Common myeloid progenitor, CD34-positive (primary cell): ENCODE measurements at regions not wholly inside any gene's neighbourhood (a gene's known extent, or its start where the extent isn't known, plus 50 kb on each side); places are given as distances from the start of the nearest gene placed in this dataset.

Experiments used
- CTCF ChIA-PET: fragments of 350-600 bp; sonication (Branson Sonifier 250); formaldehyde crosslinking; loops from one replicate; lab custom pipeline; 2021; ENCODE audit warnings: antibody characterized with exemption; lab: Charles Lee
- POLR2A ChIA-PET: fragments of 350-600 bp; sonication (Branson Sonifier 250); formaldehyde crosslinking; loops from one replicate; lab custom pipeline; 2021; ENCODE audit warnings: antibody characterized with exemption; lab: Charles Lee
- DNase-seq, 3 donors: peaks; one replicate each; pipeline versions ENCODE4 v3.0.0 to v3.0.0-alpha.2; 2013
- H3K27ac ChIP-seq, 2 experiments: 1 replicate in 1 of 2; 2 replicates in 1 of 2; pipeline ENCODE4 v1.7.0; 2013; ENCODE audit warnings: inconsistent platforms in 2 of 2, low read length in 2 of 2, mild to moderate bottlenecking in 2 of 2, low read depth in 1 of 2, moderate library complexity in 1 of 2; ENCODE audit not compliant: severe bottlenecking in 2 of 2, insufficient read depth in 1 of 2, poor library complexity in 1 of 2
- H3K27me3 ChIP-seq, 5 experiments: replicated peaks in 2 of 5; 1 replicate in 3 of 5; 2 replicates in 2 of 5; pipeline versions ENCODE4 v1.6.1 to v1.7.0; 2013; ENCODE audit warnings: low read length in 4 of 5, mild to moderate bottlenecking in 2 of 5, moderate library complexity in 2 of 5, inconsistent platforms in 1 of 5; ENCODE audit not compliant: insufficient read depth in 5 of 5, control insufficient read depth in 4 of 5
- H3K36me3 ChIP-seq, 4 experiments: 1 replicate in 2 of 4; 2 replicates in 2 of 4; pipeline versions ENCODE4 v1.6.1 to v1.7.0; 2013; ENCODE audit warnings: low read length in 3 of 4, control low read depth in 1 of 4, mild to moderate bottlenecking in 1 of 4; ENCODE audit not compliant: control insufficient read depth in 4 of 4, insufficient read depth in 4 of 4
- H3K4me1 ChIP-seq, 4 experiments: 1 replicate in 3 of 4; 2 replicates in 1 of 4; pipeline versions ENCODE4 v1.6.1 to v1.7.1; 2013; ENCODE audit warnings: low read length in 3 of 4, mild to moderate bottlenecking in 3 of 4, control low read depth in 1 of 4, inconsistent platforms in 1 of 4, moderate library complexity in 1 of 4; ENCODE audit not compliant: control insufficient read depth in 4 of 4, insufficient read depth in 4 of 4; ENCODE audit errors: control extremely low read depth in 1 of 4
- H3K4me3 ChIP-seq, 7 experiments: 1 replicate in 4 of 7; 2 replicates in 3 of 7; pipeline versions ENCODE4 v1.5.1 to v1.7.0; 2013; ENCODE audit warnings: mild to moderate bottlenecking in 7 of 7, low read length in 6 of 7, moderate library complexity in 6 of 7, inconsistent platforms in 2 of 7, low read depth in 2 of 7, control low read depth in 1 of 7; ENCODE audit not compliant: insufficient read depth in 4 of 7, control insufficient read depth in 1 of 7; ENCODE audit errors: extremely low read depth in 1 of 7
- H3K9me3 ChIP-seq, 5 experiments: 1 replicate in 4 of 5; 2 replicates in 1 of 5; pipeline versions ENCODE4 v1.6.1 to v1.7.1; 2013; ENCODE audit warnings: low read length in 4 of 5, mild to moderate bottlenecking in 2 of 5, inconsistent platforms in 1 of 5, low read depth in 1 of 5, moderate library complexity in 1 of 5; ENCODE audit not compliant: control insufficient read depth in 4 of 5, insufficient read depth in 2 of 5; ENCODE audit errors: control extremely low read depth in 1 of 5
- WGBS: methylation state at CpG from one replicate; pipeline ENCODE4 v1.1.5; 2013; ENCODE audit not compliant: insufficient coverage; 5-methylcytosine and 5-hydroxymethylcytosine counted together

GRCh38 chr1:103230061-103230460 lies 121.7 kb upstream of the COL11A1 start:
- Histone ChIP-seq H3K9me3 (no peaks in the 10 kb centered on the region), H3K4me1 (no peaks in the 10 kb centered on the region), H3K36me3 (no peaks in the 10 kb centered on the region), H3K4me3 (no peak overlapping the region), H3K27me3 (no peaks in the 10 kb centered on the region), H3K27ac (no peak overlapping the region)
- ChIA-PET CTCF (no interaction called here), POLR2A (no interaction called here)
- no peak for DNase-seq
- 100% methylated on average over 2 of the region's 4 CpGs for WGBS

DNA sequence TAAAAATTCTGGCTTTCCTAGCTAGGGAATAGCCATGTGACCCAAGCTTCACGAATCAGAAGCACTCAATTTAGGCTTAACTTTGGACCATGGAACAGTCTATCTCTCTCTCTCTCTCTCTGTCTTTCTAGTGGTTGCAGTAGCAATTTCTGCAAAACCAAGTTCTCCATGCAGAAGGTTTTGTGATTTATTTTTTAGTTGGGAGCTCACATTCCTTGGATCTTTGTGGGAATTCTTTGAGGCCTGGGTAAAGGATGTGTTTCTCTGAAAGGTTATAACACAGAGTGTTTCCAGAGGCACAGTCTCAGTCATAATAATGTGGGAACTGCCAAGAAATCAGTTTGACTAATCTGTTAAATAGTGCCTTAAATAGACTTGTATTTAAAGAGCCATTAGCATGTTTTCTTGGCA lies 112.3 kb upstream of the COL11A1 start:
- no peak overlapping the region for H3K27ac ChIP-seq
- 100% methylated on average over 1 of the region's 1 CpG for WGBS

DNA sequence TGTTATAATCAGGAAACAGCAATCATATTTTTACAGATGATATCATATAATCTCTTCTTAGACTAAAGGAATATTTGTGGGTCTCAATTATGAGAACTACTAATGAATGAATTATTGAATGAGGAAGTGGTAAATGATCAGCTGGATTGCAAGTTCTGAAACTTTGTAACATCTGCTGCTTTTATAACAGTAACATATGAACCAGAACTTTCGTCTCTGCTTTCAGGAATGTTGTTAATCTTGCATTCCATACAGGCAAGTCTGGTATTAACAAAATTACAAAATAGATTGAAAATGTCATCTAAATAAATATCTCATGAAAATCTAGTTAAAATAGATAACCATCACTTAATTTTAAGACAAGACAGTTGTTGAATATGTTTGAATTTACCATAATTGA lies 110.5 kb upstream of the COL11A1 start:
- Histone ChIP-seq H3K27me3 (no peaks in the 10 kb centered on the region), H3K36me3 (no peaks in the 10 kb centered on the region), H3K9me3 (no peaks in the 10 kb centered on the region), H3K27ac (no peak overlapping the region), H3K4me1 (no peaks in the 10 kb centered on the region), H3K4me3 (no peak overlapping the region)
- WGBS: no CpG with 5 or more reads among the region's 1 CpG
- CTCF ChIA-PET: no interaction called here
- DNase-seq: peak in 1 of 3 donors; percentile 7
- POLR2A ChIA-PET: no interaction called here

More for the DNA sequence above, 112.3 kb upstream of the COL11A1 start:
- Histone ChIP-seq H3K4me3 (no peak overlapping the region), H3K27me3 (no peaks in the 10 kb centered on the region), H3K36me3 (no peaks in the 10 kb centered on the region), H3K9me3 (no peaks in the 10 kb centered on the region), H3K4me1 (no peaks in the 10 kb centered on the region)
- POLR2A ChIA-PET: interaction anchor here (0.6 kb wide), 1 partner anchor 1397 kb away, joined by 4 read pairs; no protein-coding TSS in a partner anchor
- CTCF ChIA-PET: no interaction called here
- no peak for DNase-seq

DNA sequence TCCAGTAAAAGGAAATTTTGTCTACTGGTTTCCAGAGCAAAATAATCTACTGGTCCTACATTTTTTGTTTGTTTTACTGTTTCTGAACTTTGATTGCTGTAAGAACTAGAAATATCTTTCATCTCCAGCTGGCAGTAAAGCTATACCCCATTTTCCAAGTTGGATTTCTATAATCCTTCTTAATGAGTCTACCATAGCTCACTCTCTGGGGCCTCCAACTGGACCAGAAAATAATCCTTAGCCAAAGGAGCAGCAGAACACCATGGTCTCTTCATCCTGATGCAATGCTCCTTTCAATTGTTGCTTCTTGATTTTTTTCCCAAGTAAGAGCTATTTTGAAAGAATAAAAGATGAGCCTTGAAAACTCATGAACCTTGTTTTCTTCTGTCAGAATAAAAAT lies 110.0 kb upstream of the COL11A1 start:
- no peak for DNase-seq
- CTCF ChIA-PET: no interaction called here
- H3K36me3 ChIP-seq: no peaks in the 10 kb centered on the region
- no peak overlapping the region for H3K27ac ChIP-seq
- H3K27me3 ChIP-seq: no peaks in the 10 kb centered on the region
- POLR2A ChIA-PET: no interaction called here
- H3K4me3 ChIP-seq: no peak overlapping the region
- no peaks in the 10 kb centered on the region for H3K4me1 ChIP-seq
- H3K9me3 ChIP-seq: no peaks in the 10 kb centered on the region

- Histone ChIP-seq H3K27me3 (no peaks in the 10 kb centered on the region), H3K4me3 (no peak overlapping the region), H3K27ac (no peak overlapping the region), H3K9me3 (no peaks in the 10 kb centered on the region), H3K4me1 (no peaks in the 10 kb centered on the region), H3K36me3 (no peaks in the 10 kb centered on the region)
- ChIA-PET CTCF (no interaction called here), POLR2A (no interaction called here)
- WGBS: no CpG with 5 or more reads among the region's 1 CpG
- no peak for DNase-seq
These were observed 102.8 kb upstream of the COL11A1 start for GRCh38 chr1:103211073-103211472.

DNA sequence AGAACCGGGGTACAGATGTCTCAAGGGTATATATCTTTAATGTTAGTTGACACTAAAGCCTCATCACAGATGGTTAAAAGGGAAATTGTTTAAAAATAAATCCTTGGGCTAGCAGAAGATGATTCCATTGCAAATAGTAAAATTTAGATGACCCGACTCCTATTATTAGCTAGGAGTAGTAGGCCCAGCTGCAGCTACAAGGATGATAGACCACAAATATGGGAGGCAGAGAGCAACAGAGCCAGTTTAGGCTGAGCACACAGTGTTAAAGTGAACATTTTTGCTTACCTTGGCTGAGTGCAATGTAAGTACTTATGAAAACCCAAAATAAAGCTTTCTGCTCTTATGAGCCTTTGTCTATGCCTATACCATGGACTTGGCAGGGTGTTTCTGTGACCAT lies 100.5 kb upstream of the COL11A1 start:
- Histone ChIP-seq H3K9me3 (no peaks in the 10 kb centered on the region), H3K27me3 (no peaks in the 10 kb centered on the region), H3K36me3 (no peaks in the 10 kb centered on the region), H3K4me3 (no peak overlapping the region), H3K4me1 (no peaks in the 10 kb centered on the region), H3K27ac (no peak overlapping the region)
- ChIA-PET CTCF (no interaction called here), POLR2A (no interaction called here)
- DNase-seq: no peak
- 91% methylated on average over 1 of the region's 2 CpGs for WGBS

GRCh38 chr1:103199001-103199400 lies 90.7 kb upstream of the COL11A1 start:
- no peaks in the 10 kb centered on the region for H3K36me3 ChIP-seq
- POLR2A ChIA-PET: no interaction called here
- H3K4me3 ChIP-seq: no peak overlapping the region
- no peaks in the 10 kb centered on the region for H3K4me1 ChIP-seq
- no peaks in the 10 kb centered on the region for H3K27me3 ChIP-seq
- DNase-seq: no peak
- H3K9me3 ChIP-seq: peaks cover 0 to 3% (median 0%) of the 10 kb centered on the region in 5 experiments
- CTCF ChIA-PET: no interaction called here
- no peak overlapping the region for H3K27ac ChIP-seq
- WGBS: 100% methylated on average over 1 of the region's 1 CpG
